GM12872 (cell line): ENCODE measurements at regions not wholly inside any gene's neighbourhood (a gene's known extent, or its start where the extent isn't known, plus 50 kb on each side); places are given as distances from the start of the nearest gene placed in this dataset.

ENCODE experiments used
- CTCF ChIP-seq: IDR thresholded peaks from 3 replicates; pipeline ENCODE4 v1.5.1; 2011; ENCODE audit warnings: low read depth, mild to moderate bottlenecking, low read length, moderate library complexity; ENCODE audit not compliant: insufficient read depth

GRCh38 chr3:99330924-99331532 lies 307.4 kb upstream of the COL8A1 start:
- no peak for TF ChIP-seq CTCF

- TF ChIP-seq CTCF = no peak
These were observed 308.1 kb upstream of the COL8A1 start for GRCh38 chr3:99330281-99330680.

- no peak for TF ChIP-seq CTCF
These were observed 313.0 kb upstream of the COL8A1 start for GRCh38 chr3:99325402-99325801.

- TF ChIP-seq CTCF = no peak
These were observed 313.7 kb upstream of the COL8A1 start for GRCh38 chr3:99324636-99325203.

GRCh38 chr3:99323940-99324339 lies 314.5 kb upstream of the COL8A1 start:
- no peak for TF ChIP-seq CTCF

GRCh38 chr3:99322551-99322950 lies 315.8 kb upstream of the COL8A1 start:
- no peak for TF ChIP-seq CTCF

- TF ChIP-seq CTCF = no peak
These were observed 317.1 kb upstream of the COL8A1 start for GRCh38 chr3:99321261-99321660.
